ENCODE measurements at regions not wholly inside any gene's neighbourhood (a gene's known extent, or its start where the extent isn't known, plus 50 kb on each side); places are given as distances from the start of the nearest gene placed in this dataset.

GRCh38 chr1:218526198-218526580 is 181.1 kb downstream of the TGFB2 start:
- Histone ChIP-seq H3K4me3 (ENCODE audit: low read length) (no peak overlapping the region), H3K36me3 (ENCODE audit: control insufficient read depth, insufficient read depth, low read length) (no peaks in the 10 kb centered on the region), H3K4me1 (ENCODE audit: control insufficient read depth, insufficient read depth, low read length) (peaks cover 10% of the 10 kb centered on the region), H3K9ac (ENCODE audit: extremely low read depth, low read length, poor library complexity, severe bottlenecking) (no peak overlapping the region), H3K27ac (ENCODE audit: low read depth, low read length) (no peak overlapping the region), H3K27me3 (ENCODE audit: control insufficient read depth, insufficient read depth, low read length, poor library complexity, severe bottlenecking) (peaks cover 21% of the 10 kb centered on the region), H3K9me3 (ENCODE audit: control insufficient read depth, low read length) (no peaks in the 10 kb centered on the region)
- Mint-ChIP-seq H3K9me3 (no peaks in the 10 kb centered on the region), H3K4me3 (no peak overlapping the region), H3K36me3 (ENCODE audit: low read depth) (no peaks in the 10 kb centered on the region), H3K4me1 (peaks cover 26% of the 10 kb centered on the region), H3K27me3 (ENCODE audit: insufficient read depth) (peaks cover 9% of the 10 kb centered on the region), H3K27ac (no peak overlapping the region)
- DNase-seq, result no peak
- no CpG with 5 or more reads among the region's 1 CpG for WGBS, 2 experiments (ENCODE audit: insufficient coverage in 1 of 2, insufficient read length in 1 of 2)
- no peak for TF ChIP-seq CTCF (conservative IDR thresholded peaks at IDR 0.05)

- WGBS, 2 experiments (ENCODE audit: insufficient coverage in 1 of 2, insufficient read length in 1 of 2), result 89 to 91% methylated on average over 1 to 3 of the region's 3 CpGs
- DNase-seq, result no peak
- H3K9me3 Mint-ChIP-seq, result no peaks in the 10 kb centered on the region
- no peak overlapping the region for H3K27ac ChIP-seq (ENCODE audit: low read depth, low read length)
- peaks cover 9% of the 10 kb centered on the region for H3K27me3 Mint-ChIP-seq (ENCODE audit: insufficient read depth)
- H3K27ac Mint-ChIP-seq, result no peak overlapping the region
- no peaks in the 10 kb centered on the region for H3K36me3 Mint-ChIP-seq (ENCODE audit: low read depth)
- no peak for TF ChIP-seq CTCF (conservative IDR thresholded peaks at IDR 0.05)
- H3K4me3 Mint-ChIP-seq, result no peak overlapping the region
- H3K4me1 ChIP-seq (ENCODE audit: control insufficient read depth, insufficient read depth, low read length), result peaks cover 10% of the 10 kb centered on the region
- no peaks in the 10 kb centered on the region for H3K9me3 ChIP-seq (ENCODE audit: control insufficient read depth, low read length)
- H3K4me3 ChIP-seq (ENCODE audit: low read length), result no peak overlapping the region
- peaks cover 21% of the 10 kb centered on the region for H3K27me3 ChIP-seq (ENCODE audit: control insufficient read depth, insufficient read depth, low read length, poor library complexity, severe bottlenecking)
- H3K9ac ChIP-seq (ENCODE audit: extremely low read depth, low read length, poor library complexity, severe bottlenecking), result no peak overlapping the region
- H3K36me3 ChIP-seq (ENCODE audit: control insufficient read depth, insufficient read depth, low read length), result no peaks in the 10 kb centered on the region
- peaks cover 26% of the 10 kb centered on the region for H3K4me1 Mint-ChIP-seq
These were observed 182.6 kb downstream of the TGFB2 start for GRCh38 chr1:218527737-218528136.

DNA sequence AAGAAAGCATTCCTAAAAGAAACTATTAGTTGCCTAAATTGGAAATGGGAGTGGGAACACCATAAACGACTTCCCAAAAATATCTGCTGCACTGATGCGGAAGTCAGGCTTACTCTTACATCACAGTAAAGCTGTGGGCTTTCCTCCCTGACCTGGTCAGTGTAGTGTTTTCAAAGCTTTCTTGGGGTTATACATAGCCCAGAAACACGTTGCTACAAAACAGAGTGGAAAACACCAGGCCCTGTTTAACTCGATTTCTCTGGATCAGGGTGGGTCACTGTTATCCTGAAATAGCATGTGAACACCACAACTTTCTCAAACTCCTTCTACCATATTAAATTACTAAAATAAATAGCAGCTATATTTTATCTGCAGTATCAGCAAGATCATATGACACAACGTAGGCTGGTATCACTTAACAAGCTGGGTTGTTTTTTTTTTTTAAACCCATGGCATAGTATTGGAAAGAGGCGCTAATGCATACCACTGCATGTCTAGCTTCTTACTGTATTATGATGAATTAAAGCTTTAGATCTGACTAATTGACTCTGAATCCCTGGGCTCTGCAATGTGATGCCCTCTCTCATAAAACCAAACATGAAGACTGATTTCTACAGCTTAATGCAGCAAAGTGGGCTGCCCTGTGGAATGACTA is 184.6 kb downstream of the TGFB2 start:
- no peak for DNase-seq
- Histone ChIP-seq H3K9ac (ENCODE audit: extremely low read depth, low read length, poor library complexity, severe bottlenecking) (no peak overlapping the region), H3K27ac (ENCODE audit: low read depth, low read length) (no peak overlapping the region), H3K4me3 (ENCODE audit: low read length) (no peak overlapping the region), H3K4me1 (ENCODE audit: control insufficient read depth, insufficient read depth, low read length) (peaks cover 6% of the 10 kb centered on the region), H3K36me3 (ENCODE audit: control insufficient read depth, insufficient read depth, low read length) (no peaks in the 10 kb centered on the region), H3K9me3 (ENCODE audit: control insufficient read depth, low read length) (no peaks in the 10 kb centered on the region), H3K27me3 (ENCODE audit: control insufficient read depth, insufficient read depth, low read length, poor library complexity, severe bottlenecking) (peaks cover 21% of the 10 kb centered on the region)
- TF ChIP-seq CTCF (conservative IDR thresholded peaks at IDR 0.05), result no peak
- 91% methylated on average over 3 to 6 of the region's 6 CpGs for WGBS, 2 experiments (ENCODE audit: insufficient coverage in 1 of 2, insufficient read length in 1 of 2)
- H3K27ac Mint-ChIP-seq, result no peak overlapping the region
- H3K4me3 Mint-ChIP-seq, result no peak overlapping the region
- H3K27me3 Mint-ChIP-seq (ENCODE audit: insufficient read depth), result peaks cover 5% of the 10 kb centered on the region
- H3K36me3 Mint-ChIP-seq (ENCODE audit: low read depth), result no peaks in the 10 kb centered on the region
- no peaks in the 10 kb centered on the region for H3K9me3 Mint-ChIP-seq
- H3K4me1 Mint-ChIP-seq, result peaks cover 20% of the 10 kb centered on the region

All from endodermal cell (in vitro differentiated cells).